Stimulated activated CD4-positive, alpha-beta T cell treated with anti-CD3 and anti-CD28 coated beads, Interleukin-12 subunit alpha, Interleukin-12 subunit beta, amount 100 ng/mL, for 24 hours (primary cell): ENCODE measurements at regions not wholly inside any gene's neighbourhood (a gene's known extent, or its start where the extent isn't known, plus 50 kb on each side); places are given as distances from the start of the nearest gene placed in this dataset.
A peak's percentile ranks its signal among the peaks of the same experiment; 100 is the strongest.

Source experiments
- DNase-seq, 2 experiments: peaks; one replicate each; pipeline ENCODE4 v3.0.0-alpha.2; 2020; ENCODE audit warnings: low read depth in 2 of 2

DNA sequence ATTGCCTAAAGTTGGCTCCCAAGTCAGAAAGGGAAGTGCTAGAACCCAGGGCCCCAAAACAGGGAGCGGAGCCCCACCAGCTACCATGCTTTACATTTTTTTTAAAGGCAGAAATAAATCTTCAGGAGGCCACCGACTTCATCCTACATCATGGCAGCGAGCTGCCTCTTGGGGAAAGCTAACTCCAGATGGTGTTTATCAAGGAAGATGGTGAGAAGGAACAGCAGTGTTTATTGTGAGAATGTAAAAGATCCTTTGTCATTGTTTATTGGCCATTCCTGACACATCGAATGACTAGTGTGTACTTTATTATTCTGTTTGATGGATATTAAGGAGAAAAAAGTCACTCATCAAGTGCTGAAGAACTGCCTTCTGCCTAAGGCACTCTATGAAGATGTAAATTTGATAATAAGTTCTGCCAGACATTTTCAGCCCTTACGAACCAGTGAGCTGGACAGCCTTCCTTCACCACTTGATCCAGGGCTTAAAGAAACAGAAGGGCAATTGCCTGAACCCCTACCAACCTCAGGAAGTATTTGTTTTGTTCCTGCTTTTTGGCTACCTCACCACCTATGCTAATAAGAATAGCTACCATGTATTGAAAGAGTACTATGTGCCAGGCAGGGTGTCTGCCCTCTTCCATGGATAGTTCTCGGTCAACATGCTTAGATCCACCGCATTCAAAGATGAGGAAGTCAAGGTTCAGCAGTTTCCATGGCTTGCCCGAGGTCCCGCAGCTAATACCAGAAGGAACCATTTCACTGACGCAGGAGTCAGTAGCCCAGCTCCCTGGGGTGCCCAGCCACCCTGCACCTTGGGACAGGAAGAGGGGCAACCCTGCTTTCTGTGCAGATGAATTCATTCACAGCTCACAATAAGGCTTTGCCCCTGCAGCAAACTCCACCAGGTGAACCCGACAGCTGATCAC, 194.7 kb upstream of the RREB1 start:
- DNase-seq: no peak

DNA sequence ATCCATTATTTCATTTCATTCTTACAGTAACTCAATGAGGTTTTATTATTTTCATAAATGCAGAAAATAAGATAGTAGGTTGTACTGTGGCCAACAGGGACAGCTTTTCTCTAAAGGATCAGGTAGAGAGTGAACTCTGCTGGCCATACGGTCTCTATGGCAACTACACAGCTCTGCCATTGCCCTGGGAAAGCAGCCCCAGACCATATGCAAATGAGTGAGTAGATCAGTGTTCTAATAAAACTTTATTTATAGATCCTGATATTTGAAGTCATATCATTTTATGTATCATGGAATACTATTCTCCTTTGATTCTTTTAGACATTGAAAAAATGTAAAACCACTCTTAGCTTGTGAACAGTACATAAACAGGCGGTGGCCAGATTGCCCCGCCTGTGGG, 192.5 kb upstream of the RREB1 start:
- DNase-seq: no peak

- DNase-seq: no peak
Observed at GRCh38 chr6:6915813-6916547, 191.8 kb upstream of the RREB1 start.

DNA sequence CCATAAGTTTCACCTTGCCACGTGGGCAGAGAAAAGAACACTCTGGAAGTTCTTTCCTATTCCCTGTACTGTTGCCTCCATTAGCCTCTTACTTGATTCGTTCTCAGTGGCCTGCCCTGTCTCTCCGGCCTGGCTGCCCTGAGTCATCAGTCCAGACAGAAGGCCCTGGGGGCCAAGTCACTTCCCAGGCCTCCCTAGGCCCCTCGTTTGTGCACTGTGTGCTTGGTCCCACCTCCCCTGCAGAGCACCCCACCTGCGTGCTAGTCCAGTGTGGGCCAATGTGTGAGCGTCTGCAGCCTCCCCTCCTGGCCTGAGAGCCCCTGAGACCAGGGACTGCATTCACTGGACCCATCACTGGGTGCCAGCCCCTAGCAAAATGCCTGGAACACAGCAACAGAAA, 191.2 kb upstream of the RREB1 start:
- DNase-seq: no peak

- peak; percentile 59 to 76 for DNase-seq
Observed at GRCh38 chr6:6918216-6918983, 189.4 kb upstream of the RREB1 start.

DNA sequence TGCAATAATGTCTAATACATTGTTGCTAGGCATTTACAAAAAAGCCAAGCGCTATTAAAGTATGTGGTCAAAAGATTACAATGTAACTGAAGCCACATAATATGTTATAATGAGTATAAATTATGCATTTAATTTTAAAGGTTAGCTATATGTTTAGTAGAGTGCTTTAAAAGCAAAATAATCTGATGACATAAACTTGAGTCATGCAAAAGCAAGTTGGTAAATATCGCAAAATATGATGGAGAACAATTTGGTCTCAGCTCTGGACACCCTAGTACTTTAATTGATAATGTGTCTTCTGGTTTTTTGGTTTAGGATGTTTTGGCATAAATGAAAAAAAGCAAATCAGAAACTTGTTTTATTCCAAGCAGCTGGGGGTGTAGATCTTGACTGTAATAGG, 188.6 kb upstream of the RREB1 start:
- no peak for DNase-seq

DNA sequence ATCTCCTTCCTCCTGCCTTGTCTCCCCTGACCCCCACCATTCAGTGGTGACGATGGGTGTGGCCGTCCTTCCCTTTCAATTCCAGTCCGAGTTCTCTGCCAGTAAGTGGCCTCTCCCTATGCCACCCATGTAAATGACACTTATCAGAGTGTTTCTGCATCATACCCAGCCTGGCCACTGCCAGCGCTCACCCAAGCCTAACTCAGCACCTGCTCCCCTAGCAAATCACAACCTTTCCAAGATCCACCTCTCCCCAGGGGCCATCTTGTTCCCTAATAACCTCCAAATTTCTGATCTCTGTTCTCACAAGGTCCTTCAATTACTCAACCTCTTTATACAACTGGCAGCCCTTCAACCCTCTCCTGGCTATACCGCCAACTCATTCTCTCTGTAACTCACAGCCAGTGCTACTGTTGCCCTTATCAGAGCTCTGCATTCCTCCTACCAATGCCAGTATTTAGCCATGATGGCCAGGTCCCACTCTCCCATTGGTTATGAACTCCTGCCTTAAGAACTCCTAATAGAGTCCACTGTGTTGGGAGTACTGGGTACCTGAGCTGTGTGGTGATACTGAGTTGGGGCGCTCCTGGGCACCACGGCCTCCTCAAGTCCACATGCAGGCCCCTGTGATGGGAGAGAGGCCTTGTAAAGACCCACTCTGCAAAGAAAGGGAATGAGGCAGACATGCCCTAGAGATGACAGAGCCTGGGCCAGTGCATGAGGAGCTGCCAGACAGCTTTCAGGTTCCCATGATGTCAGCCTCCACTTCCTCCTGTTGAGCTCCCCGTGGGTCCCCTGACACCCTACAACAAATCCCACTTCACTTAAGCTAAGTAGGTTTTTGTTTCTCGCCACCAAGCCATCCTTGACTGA, 187.4 kb upstream of the RREB1 start:
- DNase-seq: no peak

GRCh38 chr6:6920987-6921313, 186.8 kb upstream of the RREB1 start:
- no peak for DNase-seq

DNA sequence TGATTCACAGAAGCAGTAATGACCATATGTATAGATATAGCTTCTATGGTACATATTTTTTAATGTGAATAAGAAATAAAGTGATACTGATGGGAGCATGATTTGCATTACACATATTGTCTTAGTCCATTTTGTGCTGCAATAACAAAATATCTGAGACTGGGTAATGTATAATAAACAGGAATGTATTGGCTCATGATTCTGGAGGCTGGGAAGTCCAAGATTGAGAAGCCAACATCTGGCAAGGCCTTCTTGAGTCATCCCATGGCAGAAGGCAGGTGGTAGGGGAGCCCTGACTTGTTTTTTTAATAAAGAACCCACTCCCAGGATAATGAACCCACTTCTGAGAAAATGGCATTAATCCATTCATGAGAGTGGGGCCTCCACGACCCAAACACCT, 185.6 kb upstream of the RREB1 start:
- DNase-seq: no peak

- no peak for DNase-seq
Observed at GRCh38 chr6:6923605-6924004, 184.2 kb upstream of the RREB1 start.

DNA sequence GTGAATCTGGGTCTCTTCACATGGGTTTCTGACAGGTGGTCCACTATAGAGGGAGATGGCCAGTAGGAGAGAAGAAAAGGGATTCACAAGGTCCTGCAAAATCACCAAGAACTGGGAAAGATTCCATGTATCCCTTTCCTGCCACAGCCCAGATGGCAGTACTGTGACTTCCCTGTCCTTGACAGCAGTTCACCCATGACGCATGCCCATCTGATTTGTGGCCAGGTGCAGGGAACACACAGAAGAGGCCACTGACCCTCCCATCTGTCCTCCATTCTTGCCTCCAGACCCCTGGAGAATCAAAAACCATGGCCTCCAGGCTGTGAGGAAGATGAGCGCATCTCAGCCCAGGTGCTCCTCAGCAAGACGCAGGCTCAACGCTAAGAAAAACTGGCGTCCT, 183.1 kb upstream of the RREB1 start:
- no peak for DNase-seq

DNA sequence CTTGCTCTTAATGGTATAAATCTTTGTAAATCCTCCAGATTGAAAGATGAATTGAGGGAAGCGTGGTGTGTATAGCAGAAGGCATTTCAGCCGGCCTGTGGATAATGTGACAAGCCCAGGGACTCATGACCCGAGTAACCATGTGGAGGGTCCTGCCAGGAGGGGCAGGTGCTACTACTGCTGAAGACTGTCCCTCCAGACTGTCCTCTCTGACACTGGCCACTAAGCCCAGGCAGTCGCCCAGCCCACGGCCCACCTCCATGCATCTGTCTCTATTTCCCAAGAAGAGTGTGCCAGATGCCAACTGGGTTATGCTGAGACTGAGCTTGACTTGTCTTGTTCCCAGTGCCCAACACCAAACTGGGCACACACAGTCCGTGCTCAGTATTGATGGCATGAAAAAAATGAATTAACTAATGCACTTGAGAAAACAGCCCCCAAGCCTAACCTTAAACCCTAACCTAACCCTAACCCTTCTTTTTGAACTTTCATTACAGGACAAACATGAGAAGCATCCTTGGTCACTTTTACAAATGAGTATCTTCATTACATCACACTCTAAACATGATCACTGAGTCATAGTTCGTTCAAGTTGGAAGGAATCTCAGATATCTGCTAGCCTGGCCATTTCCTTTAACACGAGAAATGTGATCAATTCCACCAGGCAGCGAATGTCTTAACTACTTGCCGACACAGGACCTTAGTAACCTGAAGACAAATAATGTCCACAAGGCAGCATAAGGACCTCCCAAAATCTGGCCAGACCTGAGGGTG, 182.2 kb upstream of the RREB1 start:
- DNase-seq: no peak

GRCh38 chr6:6926856-6927255, 180.9 kb upstream of the RREB1 start:
- DNase-seq: no peak

DNA sequence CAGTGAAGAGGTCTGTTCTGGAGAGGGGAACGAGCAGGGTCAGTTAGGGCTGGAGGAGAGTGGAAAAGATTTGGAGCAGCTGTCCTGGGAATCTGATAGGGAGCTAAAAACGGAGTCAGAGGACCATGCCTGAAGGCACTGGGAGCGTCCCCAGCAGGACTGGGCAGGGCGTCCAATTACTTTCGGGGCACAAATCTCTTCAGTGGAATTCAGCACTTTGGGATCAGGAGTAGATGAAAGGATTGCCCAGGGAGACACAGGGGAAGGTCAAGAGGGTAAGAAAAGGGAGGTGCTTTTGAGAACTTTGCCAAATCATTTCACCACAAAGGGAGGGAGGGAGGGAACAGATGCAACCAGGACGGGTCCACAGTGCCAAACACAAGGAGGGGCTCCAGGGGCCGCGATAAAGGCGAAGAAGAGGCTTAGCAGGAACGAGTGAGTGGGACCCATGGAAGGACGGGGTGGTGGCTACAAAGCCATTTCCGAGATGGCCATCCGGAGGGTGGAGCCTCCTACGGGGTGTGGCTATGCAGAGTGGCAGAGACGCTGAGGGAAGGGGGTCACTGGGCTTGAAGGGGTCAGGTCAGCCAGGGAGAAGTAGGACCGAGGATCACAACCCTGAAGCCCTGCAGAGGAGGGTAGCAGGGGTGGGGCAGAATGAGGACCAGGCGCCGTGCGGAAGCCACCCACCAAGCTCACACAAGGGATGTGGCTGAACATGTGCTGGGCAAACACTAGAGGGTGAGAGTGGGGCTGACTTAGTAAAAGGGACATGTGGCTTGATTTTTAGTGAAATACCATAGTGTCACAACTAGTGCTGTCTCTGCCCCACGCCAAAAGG, 180.0 kb upstream of the RREB1 start:
- no peak for DNase-seq

DNA sequence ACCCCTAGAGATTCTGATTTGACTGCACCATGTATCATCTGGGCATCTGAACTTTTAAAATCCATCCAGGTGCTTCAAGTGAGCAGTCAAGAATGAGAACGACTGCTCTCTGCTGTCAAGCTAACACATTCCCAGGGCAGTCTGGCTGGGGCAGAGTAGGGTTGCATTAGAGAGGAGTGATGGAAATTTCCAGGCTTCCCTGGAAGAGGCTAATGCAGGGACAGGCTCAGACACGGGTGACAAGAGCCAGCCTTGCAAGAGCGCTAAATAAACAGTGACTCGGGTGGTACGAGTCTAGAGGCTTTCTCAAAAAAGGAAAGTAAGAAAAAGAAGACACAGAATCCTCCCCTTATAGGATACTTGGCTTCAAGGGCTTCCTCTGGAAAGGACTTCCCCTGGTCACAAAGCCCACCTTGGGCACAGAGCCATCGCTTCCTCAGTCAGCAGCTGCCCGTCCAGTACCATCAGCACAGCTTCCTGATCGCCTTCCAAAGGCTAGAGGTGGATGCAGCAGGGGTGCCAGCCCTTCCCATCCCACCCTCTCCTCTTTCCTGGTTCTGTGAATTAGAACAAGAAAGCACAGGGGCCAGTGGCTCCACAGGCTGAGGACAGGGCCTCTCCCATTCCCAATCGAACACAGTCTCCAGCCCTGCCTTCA, 177.4 kb upstream of the RREB1 start:
- DNase-seq: no peak

- no peak for DNase-seq
Observed at GRCh38 chr6:6931071-6932025, 176.4 kb upstream of the RREB1 start.

- no peak for DNase-seq
Observed at GRCh38 chr6:6932341-6932740, 175.4 kb upstream of the RREB1 start.

DNA sequence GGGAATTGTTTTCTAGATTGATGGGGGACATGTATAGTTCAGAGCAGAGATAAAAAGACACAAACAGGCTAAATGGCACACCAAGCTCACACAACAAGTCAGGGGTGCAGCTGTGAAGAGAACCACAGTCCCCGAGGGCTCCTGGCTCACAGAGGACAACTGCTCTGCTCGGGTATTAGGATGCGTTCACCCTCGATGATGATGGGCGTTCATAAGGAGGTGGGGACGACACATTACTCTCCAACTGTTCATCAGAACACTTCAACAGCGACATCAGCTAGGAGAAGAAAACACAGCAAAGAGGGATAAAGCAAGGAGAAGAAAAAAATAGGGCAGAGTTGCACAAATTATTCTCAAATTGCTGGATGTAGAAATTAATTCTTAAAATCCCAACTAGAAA, 174.8 kb upstream of the RREB1 start:
- no peak for DNase-seq
